HG02938 (cell line): ENCODE measurements at regions not wholly inside any gene's neighbourhood (a gene's known extent, or its start where the extent isn't known, plus 50 kb on each side); places are given as distances from the start of the nearest gene placed in this dataset.

Source experiments
- ATAC-seq: cut with Tn5 transposase; IDR thresholded peaks from one replicate; pipeline ENCODE4 v1.9.1; 2021; ENCODE audit warnings: mild to moderate bottlenecking, moderate library complexity; ENCODE audit not compliant: unreplicated experiment

DNA sequence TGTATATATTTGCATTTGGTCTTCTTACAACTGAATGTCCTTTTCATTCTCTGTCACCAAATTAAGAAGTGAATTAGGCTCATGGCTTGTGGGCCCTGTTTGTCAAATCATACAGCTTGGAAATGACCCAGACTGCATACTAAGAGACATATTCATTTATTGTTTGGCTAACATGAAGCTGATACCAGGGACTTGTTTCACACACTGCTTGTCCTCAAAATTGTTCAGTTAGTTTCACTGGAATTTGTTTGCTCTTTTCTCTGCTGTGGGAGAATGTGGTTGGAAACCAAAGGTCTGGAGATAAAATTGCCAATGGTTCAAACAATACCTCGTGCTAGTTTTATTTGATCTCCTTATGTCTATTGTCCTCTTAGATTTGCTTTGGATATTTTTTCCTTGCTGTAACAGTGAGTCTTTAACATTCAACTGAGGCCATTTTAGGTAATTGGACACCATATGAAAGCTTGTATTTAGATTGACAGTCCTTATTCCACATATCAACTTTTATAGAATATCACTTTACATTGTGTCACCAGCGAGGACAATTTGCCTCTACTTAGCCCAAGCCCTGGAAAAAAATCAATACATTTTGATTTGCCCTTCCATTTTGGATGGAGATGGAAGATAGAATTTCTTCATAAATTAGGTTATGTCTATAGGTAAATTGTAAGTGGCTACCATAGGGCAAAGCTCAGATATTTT lies 144.3 kb upstream of the MTAP start:
- ATAC-seq, result no peak

DNA sequence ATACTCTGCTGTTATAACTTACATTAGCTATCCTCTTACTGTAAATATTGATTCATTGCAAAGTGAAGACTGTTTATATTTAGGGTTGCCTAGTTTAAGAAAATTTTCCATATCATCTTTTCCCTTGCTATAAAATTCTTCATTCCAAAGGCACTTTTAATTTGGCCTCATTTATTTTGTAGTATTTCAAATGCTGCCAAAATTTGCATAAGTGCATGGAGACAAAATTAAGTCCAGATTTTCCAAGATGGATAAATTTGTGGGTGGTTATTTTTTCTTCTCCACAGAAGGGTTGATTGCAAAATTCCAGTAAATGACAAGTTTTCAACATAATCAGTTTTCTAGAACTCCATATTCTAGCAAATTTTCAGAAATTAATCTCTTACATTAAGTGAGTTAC lies 141.5 kb upstream of the MTAP start:
- ATAC-seq, result no peak

GRCh38 chr9:21661626-21662025 lies 140.8 kb upstream of the MTAP start:
- no peak for ATAC-seq

- no peak for ATAC-seq
Measured at GRCh38 chr9:21668516-21668915, 133.9 kb upstream of the MTAP start.

GRCh38 chr9:21669701-21670100 lies 132.7 kb upstream of the MTAP start:
- no peak for ATAC-seq

DNA sequence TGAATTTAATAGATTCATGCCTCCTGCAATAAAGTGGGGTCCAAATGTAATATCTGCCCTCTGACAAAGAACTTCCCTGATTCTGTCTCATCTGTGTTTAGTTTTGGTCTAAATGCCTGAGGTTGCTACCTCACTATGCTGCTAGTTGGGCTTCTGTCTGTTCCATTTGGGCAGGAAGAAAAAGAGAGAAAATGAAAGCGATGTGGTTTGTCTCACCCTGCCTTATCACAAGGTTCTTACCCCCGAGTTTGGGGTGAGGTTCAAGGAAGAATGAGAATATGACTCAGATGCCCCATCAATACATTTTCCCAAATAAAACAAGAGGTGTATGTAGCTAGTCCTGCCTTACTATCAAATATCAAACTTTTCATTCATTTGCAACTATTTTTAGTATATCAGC lies 132.1 kb upstream of the MTAP start:
- no peak for ATAC-seq

DNA sequence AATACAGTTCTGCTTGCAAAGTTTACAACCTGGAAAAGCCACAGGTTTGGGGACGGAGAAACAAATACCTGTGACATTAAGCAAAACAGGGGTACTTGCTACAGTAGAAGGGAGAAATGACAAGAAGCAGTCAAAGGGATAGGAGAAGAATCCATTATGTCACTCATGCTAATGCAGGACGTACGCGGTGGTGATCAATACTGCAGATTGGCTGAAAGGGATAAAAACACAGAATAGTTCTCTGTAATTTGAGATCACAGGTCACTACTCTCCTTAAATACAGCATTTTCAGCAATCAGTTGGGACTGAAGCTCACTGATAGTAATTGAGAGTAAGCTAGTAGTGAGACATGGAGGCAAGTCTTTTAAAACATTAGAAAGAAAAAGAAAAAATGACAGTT lies 130.3 kb upstream of the MTAP start:
- ATAC-seq, result no peak

DNA sequence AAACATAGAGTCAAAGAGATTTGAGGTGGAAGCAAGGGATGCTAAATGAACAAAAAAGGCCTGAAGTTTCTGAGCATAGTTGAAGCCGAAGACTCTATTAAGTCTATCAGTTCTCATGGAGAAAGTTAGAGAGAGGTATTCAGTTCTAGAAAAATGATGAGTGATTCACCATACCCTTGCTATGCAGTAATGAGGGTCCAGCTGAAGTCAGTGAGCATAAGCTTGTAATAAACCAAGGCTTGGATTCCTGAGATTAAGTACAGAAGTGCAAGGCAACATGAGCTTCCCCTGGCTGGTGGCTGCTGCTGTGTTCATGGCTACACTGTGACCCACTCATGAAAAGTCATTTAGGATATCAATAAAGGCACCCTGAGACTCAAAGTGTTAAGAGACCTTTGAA lies 129.7 kb upstream of the MTAP start:
- ATAC-seq, result no peak

- no peak for ATAC-seq
Measured at GRCh38 chr9:21674894-21675293, 127.5 kb upstream of the MTAP start.

- no peak for ATAC-seq
Measured at GRCh38 chr9:21677387-21677786, 125.0 kb upstream of the MTAP start.

- ATAC-seq, result no peak
Measured at GRCh38 chr9:21677834-21678233, 124.6 kb upstream of the MTAP start.

- ATAC-seq, result no peak
Measured at GRCh38 chr9:21679432-21679831, 123.0 kb upstream of the MTAP start.

GRCh38 chr9:21680590-21680989 lies 121.8 kb upstream of the MTAP start:
- no peak for ATAC-seq

GRCh38 chr9:21681641-21682040 lies 120.8 kb upstream of the MTAP start:
- ATAC-seq, result no peak

- ATAC-seq, result no peak
Measured at GRCh38 chr9:21682381-21682780, 120.1 kb upstream of the MTAP start.

DNA sequence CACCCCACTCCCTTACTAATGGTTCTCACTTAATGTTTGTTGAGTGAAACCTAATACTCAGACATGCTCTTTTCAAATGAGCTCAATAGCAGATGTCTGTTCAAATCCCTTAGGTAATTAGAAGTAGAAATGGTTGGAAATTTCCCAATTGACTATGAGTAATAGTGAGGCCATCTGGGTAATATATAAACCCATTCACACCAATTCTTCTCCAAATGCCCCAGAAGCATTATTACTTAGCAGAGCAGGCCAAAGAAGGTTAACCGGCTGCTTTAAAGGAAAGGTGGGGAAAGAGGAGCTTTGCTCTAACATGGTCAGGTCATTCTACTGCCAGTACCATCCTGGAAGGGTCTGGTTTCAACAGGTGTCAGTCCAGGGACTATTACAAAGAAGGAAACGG lies 119.5 kb upstream of the MTAP start:
- no peak for ATAC-seq

- no peak for ATAC-seq
Measured at GRCh38 chr9:21683484-21684175, 118.8 kb upstream of the MTAP start.

GRCh38 chr9:21684231-21684630 lies 118.2 kb upstream of the MTAP start:
- no peak for ATAC-seq

DNA sequence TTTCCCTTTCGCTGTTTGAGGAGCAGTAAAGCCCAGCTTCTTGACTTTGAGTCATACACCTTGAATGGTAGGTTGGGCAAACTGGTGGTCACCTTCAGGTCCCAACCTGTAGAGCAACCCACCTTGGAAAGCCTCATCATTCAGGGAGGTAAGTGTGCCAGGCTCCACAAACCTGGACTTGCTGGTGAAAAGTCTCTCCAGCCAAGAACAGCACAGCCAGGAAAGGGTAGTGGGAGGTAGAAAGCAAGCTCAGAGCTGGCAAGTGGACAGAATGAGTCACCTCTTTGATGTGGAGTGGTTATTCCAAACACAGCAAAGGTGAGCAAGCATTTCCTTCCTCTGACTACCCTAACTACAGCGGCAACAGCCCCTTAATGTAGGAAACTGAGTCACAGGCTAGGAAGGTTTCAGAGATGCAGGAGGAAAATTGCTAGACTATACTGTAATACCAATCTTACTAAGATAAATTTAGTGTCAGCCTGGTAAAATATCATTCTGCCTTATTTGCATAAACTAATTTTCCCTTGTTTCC lies 117.5 kb upstream of the MTAP start:
- ATAC-seq, result no peak

- no peak for ATAC-seq
Measured at GRCh38 chr9:21685502-21685901, 116.9 kb upstream of the MTAP start.

- no peak for ATAC-seq
Measured at GRCh38 chr9:21686738-21687137, 115.7 kb upstream of the MTAP start.

- ATAC-seq, result no peak
Measured at GRCh38 chr9:21687351-21687750, 115.1 kb upstream of the MTAP start.
